NCI-H748 (cell line): ENCODE measurements at regions not wholly inside any gene's neighbourhood (a gene's known extent, or its start where the extent isn't known, plus 50 kb on each side); places are given as distances from the start of the nearest gene placed in this dataset.

ENCODE experiments used
- DNase-seq: peaks from one replicate; lab custom pipeline; 2025; ENCODE audit not compliant: unreplicated experiment; lab: John Stamatoyannopoulos, UW

DNA sequence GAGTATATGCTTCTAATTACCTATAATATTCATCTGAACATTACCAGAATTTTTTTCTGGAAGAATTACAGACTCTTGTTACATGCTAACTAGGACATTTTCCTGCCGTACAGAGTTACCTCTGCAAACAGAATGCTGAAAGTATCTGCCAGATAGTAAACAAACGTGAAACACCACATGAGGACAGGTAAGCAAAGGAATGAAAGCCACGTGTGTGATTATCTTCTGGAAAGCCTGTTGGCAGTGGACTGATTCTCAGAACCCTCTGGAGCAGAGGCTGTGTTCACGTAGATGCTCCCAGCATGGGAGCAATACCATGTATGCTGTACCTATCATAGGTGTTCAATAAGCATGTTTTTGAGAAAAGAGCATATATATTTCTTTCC lies 472.6 kb downstream of the ENC1 start:
- DNase-seq, result no peak

GRCh38 chr5:74167206-74167929 lies 473.2 kb downstream of the ENC1 start:
- DNase-seq, result no peak

- DNase-seq, result no peak
Measured at GRCh38 chr5:74166064-74166463, 474.5 kb downstream of the ENC1 start.

GRCh38 chr5:74164725-74165235 lies 475.7 kb downstream of the ENC1 start:
- DNase-seq, result no peak

GRCh38 chr5:74162524-74162923 lies 478.0 kb downstream of the ENC1 start:
- no peak for DNase-seq

- DNase-seq, result no peak
Measured at GRCh38 chr5:74161170-74161569, 479.4 kb downstream of the ENC1 start.

DNA sequence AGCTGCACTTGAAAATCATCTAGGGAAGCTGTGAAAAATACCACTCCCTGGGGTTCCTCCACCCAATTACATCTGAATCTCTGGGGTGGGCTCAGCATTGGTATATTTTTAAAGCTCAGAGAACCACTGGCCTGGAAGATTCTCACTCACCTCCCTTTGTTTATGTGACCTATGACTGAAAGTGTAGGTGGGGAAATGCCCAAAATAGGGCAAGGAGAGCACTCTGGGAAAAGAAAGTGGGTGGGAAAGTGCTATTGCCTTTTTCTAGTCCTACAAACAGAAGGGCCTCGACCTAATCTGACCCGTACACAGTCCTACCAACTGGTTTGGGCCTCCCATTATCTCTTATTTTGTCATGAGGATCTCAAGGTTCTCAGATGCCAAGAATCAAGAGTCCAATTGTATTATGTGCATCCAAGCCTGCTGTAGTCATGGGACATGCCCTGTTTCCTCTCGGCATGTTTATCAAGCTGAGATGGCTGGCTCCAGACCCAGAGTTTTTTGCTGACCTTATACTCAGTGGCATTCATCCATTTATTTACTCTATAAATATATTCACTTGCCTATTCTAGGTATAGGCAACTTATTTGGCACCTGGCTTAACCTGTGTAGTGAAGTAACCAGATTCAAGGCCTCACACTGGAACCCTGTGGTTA lies 483.7 kb downstream of the ENC1 start:
- no peak for DNase-seq

GRCh38 chr5:74155501-74155900 lies 485.0 kb downstream of the ENC1 start:
- DNase-seq, result no peak

GRCh38 chr5:74154526-74154925 lies 486.0 kb downstream of the ENC1 start:
- DNase-seq, result no peak

- no peak for DNase-seq
Measured at GRCh38 chr5:74153255-74153790, 487.2 kb downstream of the ENC1 start.

DNA sequence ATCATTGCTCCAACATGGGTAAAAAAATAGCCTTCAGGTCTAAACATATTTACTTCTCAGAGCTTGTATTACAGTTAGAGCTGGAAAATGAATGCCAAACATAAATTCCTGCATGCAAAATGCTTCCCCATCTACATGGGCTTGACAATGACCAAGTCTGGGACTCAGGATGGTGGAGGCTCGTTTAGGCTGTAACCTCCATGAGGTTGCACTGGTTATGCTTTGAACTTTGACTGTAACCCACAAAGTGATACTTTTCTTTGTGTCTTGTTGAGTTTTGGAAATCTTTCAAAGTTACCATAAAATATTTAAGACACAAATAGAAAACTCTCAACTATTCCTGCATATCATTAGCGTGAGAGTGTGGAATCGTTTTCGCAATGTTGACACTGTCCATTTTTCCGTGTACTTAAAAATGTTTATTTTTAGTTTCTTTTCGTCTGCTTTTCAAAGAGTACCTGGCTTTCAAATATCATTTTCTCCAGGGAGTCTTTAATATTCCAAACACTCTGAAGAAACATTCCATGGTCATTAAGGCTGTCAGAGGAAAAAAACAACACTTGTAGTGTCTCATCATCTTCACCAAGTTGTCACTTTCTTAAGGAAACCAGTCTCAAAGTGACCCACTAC lies 487.8 kb downstream of the ENC1 start:
- DNase-seq, result no peak

- DNase-seq, result no peak
Measured at GRCh38 chr5:74152136-74152535, 488.4 kb downstream of the ENC1 start.

DNA sequence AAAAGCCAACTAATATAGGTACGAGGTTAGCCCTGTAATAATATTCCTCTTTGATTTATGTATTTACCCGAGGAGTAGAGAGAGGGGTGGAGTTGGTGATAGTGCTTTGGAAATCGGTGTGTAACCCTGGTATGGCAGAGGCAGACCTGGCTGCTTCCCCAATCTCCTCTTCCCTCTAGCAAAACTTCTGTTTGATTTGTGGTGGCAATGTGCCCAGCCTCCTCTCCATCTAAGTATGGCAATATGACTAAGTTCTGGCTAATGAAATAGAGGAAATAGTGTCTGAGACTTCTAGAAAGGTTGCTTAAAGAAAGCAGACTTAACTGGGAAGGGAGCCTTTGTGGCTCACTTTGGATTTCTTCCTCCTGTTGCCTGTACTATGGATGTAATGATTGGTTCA lies 491.1 kb downstream of the ENC1 start:
- no peak for DNase-seq

DNA sequence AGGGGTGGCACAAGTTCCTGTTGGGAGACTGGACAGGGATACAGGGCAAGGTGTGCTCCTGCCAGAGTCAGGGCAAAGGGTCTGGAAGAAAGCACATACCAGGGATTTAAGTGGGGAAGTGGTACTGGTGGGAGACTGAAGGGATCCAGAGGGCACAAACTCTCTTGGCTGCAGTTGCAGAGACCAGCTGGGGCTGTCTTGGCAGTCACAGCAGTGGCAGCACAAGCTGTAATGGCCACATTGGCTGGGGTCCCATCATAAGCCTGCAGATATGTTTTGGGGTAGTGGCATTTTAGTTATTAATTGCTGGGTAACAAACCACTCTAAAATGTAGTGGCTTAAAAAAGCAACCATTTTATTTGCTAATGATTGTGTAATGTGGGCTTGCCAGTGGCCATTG lies 492.2 kb downstream of the ENC1 start:
- no peak for DNase-seq

- no peak for DNase-seq
Measured at GRCh38 chr5:74146796-74147195, 493.7 kb downstream of the ENC1 start.

- DNase-seq, result no peak
Measured at GRCh38 chr5:74145951-74146350, 494.6 kb downstream of the ENC1 start.

- DNase-seq, result no peak
Measured at GRCh38 chr5:74143721-74144330, 496.7 kb downstream of the ENC1 start.

DNA sequence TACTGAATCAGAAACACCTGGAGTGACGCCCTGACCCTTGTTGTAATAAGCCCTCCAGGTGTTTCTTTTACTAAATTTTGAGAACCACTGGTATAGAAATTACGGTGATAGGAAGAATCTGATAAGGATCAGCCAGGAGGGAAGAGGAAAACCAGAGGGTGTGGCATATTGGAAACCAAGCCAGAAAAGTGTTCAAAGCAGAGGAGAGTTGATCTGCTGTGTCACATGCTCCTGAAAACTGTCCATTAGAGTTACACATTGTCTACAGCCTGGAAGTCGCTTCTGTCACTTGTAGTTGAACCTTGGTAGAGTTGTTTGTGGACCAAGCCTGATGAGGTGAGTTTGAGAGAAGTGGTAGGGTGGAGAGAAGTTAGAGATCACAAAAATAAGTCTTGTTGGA lies 497.4 kb downstream of the ENC1 start:
- DNase-seq, result no peak

- no peak for DNase-seq
Measured at GRCh38 chr5:74141053-74141452, 499.5 kb downstream of the ENC1 start.

DNA sequence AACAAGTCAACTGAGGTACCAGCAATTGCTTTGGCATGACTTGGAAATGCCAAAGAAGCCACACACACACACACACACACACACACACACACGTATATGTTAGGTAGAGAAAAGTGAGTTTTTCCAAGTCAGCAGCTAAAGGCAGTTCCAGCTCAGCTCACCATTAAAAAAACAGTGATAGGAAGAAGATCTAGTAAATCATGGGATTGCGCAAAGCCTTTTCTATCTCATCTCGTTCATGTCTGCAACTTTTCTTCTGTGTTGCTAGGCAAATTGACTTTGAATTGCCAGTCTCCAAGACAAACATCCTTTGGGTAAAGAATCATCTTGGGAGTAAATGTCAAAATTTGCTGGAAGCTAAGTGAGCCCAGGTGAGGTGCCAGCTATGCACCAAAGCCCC lies 500.1 kb downstream of the ENC1 start:
- no peak for DNase-seq

DNA sequence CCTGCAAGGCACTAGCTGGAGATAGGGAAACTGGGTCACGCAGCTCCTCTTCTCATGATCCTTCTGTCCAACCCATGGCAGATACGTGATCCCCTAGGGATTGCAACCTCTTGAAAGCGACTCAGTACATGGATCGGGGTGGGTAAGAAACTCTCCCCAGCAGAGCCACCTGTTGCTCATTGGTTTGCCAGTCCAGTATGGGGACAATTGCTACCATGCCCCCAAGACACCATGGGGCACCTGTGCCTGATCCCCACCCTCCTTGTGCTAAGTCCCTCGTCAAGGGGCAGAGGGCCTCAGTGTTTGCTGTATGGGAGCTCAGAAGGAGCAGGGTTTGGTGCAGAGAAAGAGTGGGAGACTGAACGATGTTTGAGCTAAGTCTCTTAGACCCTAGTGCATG lies 500.9 kb downstream of the ENC1 start:
- no peak for DNase-seq

- no peak for DNase-seq
Measured at GRCh38 chr5:74138721-74139120, 501.8 kb downstream of the ENC1 start.
